ENCODE measurements at regions not wholly inside any gene's neighbourhood (a gene's known extent, or its start where the extent isn't known, plus 50 kb on each side); places are given as distances from the start of the nearest gene placed in this dataset.

GRCh38 chr12:46464863-46465262 is 92.3 kb upstream of the SLC38A2 start (continued):
- TF ChIP-seq HES2 (IDR thresholded peaks at IDR 0.05) (no peak), TFCP2L1 (CRISPR knock-in tag; IDR thresholded peaks at IDR 0.05) (no peak), FOSB (CRISPR knock-in tag; IDR thresholded peaks at IDR 0.05) (no peak), EP300 (IDR thresholded peaks at IDR 0.05) (no peak), MAFK (IDR thresholded peaks at IDR 0.05; ENCODE audit: partially characterized antibody) (no peak), PBX3 (IDR thresholded peaks at IDR 0.05) (no peak), PHF8 (IDR thresholded peaks at IDR 0.05; ENCODE audit: borderline replicate concordance, low read depth) (no peak), POLR2A (IDR thresholded peaks at IDR 0.05; ENCODE audit: low read length) (no peak)

GRCh38 chr12:46462641-46463355 is 90.2 kb upstream of the SLC38A2 start:
- ChIA-PET CTCF (no interaction called here), POLR2A (no interaction called here)
- no peak overlapping the region for H3K4me2 ChIP-seq
- TF ChIP-seq EP300 (IDR thresholded peaks at IDR 0.05) (no peak), CBX8 (IDR thresholded peaks at IDR 0.05) (no peak), USF2 (IDR thresholded peaks at IDR 0.05) (no peak), REST (IDR thresholded peaks at IDR 0.05) (no peak), ESRRA (IDR thresholded peaks at IDR 0.05; ENCODE audit: borderline replicate concordance, low read length) (no peak), FOSL2 (IDR thresholded peaks at IDR 0.05) (no peak), FOSL2 (CRISPR knock-in tag; IDR thresholded peaks at IDR 0.05) (no peak), CHD2 (IDR thresholded peaks at IDR 0.05; ENCODE audit: low read length, partially characterized antibody) (no peak), JUNB (IDR thresholded peaks at IDR 0.05) (no peak), POLR2A (IDR thresholded peaks at IDR 0.05; ENCODE audit: low read length) (no peak), FOXS1 (CRISPR knock-in tag; IDR thresholded peaks at IDR 0.05) (no peak), E2F6 (IDR thresholded peaks at IDR 0.05; ENCODE audit: borderline replicate concordance, low read depth) (no peak), RARB (CRISPR knock-in tag; IDR thresholded peaks at IDR 0.05) (no peak), KDM5A (IDR thresholded peaks at IDR 0.05) (no peak)
- FAIRE-seq (no peak), ATAC-seq (no peak), DNase-seq (ENCODE audit: low read depth in 1 of 2, low spot score in 1 of 2) (no peak)
- WGBS (ENCODE audit: missing lambda C conversion rate) = 98% methylated on average over 3 of the region's 3 CpGs
- peaks cover 11% of the 10 kb centered on the region; the same call in 2 of the 3 replicates for H3K4me1 ChIP-seq
- no peak overlapping the region for H3K4me3 ChIP-seq
- peaks cover 3% of the 10 kb centered on the region; the same call in 1 of the 3 replicates for H3K9me3 ChIP-seq
- H3K27ac ChIP-seq = peak overlapping the region; percentile 1 to 7; a peak in 1 of 6 replicates

Measured in A549 (cell line).